MCF 10A (cell line): ENCODE measurements at regions not wholly inside any gene's neighbourhood (a gene's known extent, or its start where the extent isn't known, plus 50 kb on each side); places are given as distances from the start of the nearest gene placed in this dataset.

Experiments
- BruUV-seq: library from RNA; stranded (reverse); fragments of 400-500 nt; replicated peaks from 2 replicates; lab custom pipeline; 2021; lab: Mats Ljungman, UMichigan
- CTCF ChIA-PET: fragments of 300-600 bp; sonication (Branson Sonifier 250); formaldehyde crosslinking; extraction: SDS; loops from one replicate; lab custom pipeline; 2021; ENCODE audit warnings: antibody characterized with exemption, inconsistent platforms; lab: Yijun Ruan, JAX
- POLR2A ChIA-PET: fragments of 300-600, 350-650 bp; sonication (Branson Sonifier 250); formaldehyde crosslinking; extraction: SDS; loops from one replicate; lab custom pipeline; 2020; ENCODE audit warnings: antibody characterized with exemption, inconsistent platforms; lab: Yijun Ruan, JAX
- DNase-seq: peaks from one replicate; pipeline ENCODE4 v3.0.0-alpha.2; 2018; ENCODE audit not compliant: unreplicated experiment
- H3K27ac Mint-ChIP-seq: one replicate; pipeline ENCODE4 v1.8.0; 2022; ENCODE audit warnings: mild to moderate bottlenecking, low read depth, mixed read lengths; ENCODE audit not compliant: unreplicated experiment
- H3K27me3 Mint-ChIP-seq: one replicate; pipeline ENCODE4 v1.8.0; 2022; ENCODE audit warnings: mixed read lengths; ENCODE audit not compliant: insufficient read depth, unreplicated experiment
- H3K36me3 Mint-ChIP-seq: one replicate; pipeline ENCODE4 v1.8.0; 2022; ENCODE audit warnings: mild to moderate bottlenecking, moderate library complexity, mixed read lengths; ENCODE audit not compliant: insufficient read depth, unreplicated experiment
- H3K4me1 Mint-ChIP-seq: one replicate; pipeline ENCODE4 v1.8.0; 2022; ENCODE audit warnings: mixed read lengths; ENCODE audit not compliant: insufficient read depth, unreplicated experiment
- H3K4me3 Mint-ChIP-seq: one replicate; pipeline ENCODE4 v1.8.0; 2022; ENCODE audit warnings: mild to moderate bottlenecking, moderate library complexity, mixed read lengths; ENCODE audit not compliant: unreplicated experiment
- H3K9me3 Mint-ChIP-seq: one replicate; pipeline ENCODE4 v1.8.0; 2022; ENCODE audit warnings: mixed read lengths; ENCODE audit not compliant: unreplicated experiment
- CTCF ChIP-seq: fragments of 200-600 bp; IDR thresholded peaks from one replicate; pipeline ENCODE4 v1.8.0; 2022; ENCODE audit warnings: antibody characterized with exemption, mild to moderate bottlenecking; ENCODE audit not compliant: unreplicated experiment
- intact Hi-C: fragments of 100-400 bp; cut with micrococcal nuclease; formaldehyde crosslinking; loops from 2 replicates; pipeline ENCODE4 v1.14.1; 2022

GRCh38 chr15:70345251-70346019, 247.7 kb upstream of the TLE3 start:
- H3K27me3 Mint-ChIP-seq: no peaks in the 10 kb centered on the region
- H3K9me3 Mint-ChIP-seq: no peaks in the 10 kb centered on the region
- no peak for DNase-seq
- no TSS peak for BruUV-seq
- TF ChIP-seq CTCF: no peak
- intact Hi-C loops: no loop called here
- H3K4me3 Mint-ChIP-seq: no peak overlapping the region
- ChIA-PET CTCF (no interaction called here), POLR2A (no interaction called here)
- no peak overlapping the region for H3K27ac Mint-ChIP-seq
- peaks cover 18% of the 10 kb centered on the region for H3K4me1 Mint-ChIP-seq
- no peaks in the 10 kb centered on the region for H3K36me3 Mint-ChIP-seq

GRCh38 chr15:70344666-70345065, 246.9 kb upstream of the TLE3 start:
- TF ChIP-seq CTCF: no peak
- H3K9me3 Mint-ChIP-seq: no peaks in the 10 kb centered on the region
- no peak overlapping the region for H3K27ac Mint-ChIP-seq
- H3K27me3 Mint-ChIP-seq: no peaks in the 10 kb centered on the region
- no peaks in the 10 kb centered on the region for H3K36me3 Mint-ChIP-seq
- intact Hi-C loops: no loop called here
- no peak overlapping the region for H3K4me3 Mint-ChIP-seq
- ChIA-PET CTCF (no interaction called here), POLR2A (interaction anchor here (0.9 kb wide), 1 partner anchor 9 kb away, joined by 3 read pairs; no protein-coding TSS in a partner anchor)
- no TSS peak for BruUV-seq
- no peak for DNase-seq
- H3K4me1 Mint-ChIP-seq: peaks cover 18% of the 10 kb centered on the region

GRCh38 chr15:70343961-70344621, 246.4 kb upstream of the TLE3 start:
- ChIA-PET POLR2A (interaction anchor here (0.9 kb wide), 1 partner anchor 9 kb away, joined by 3 read pairs; no protein-coding TSS in a partner anchor), CTCF (no interaction called here)
- Mint-ChIP-seq H3K27me3 (no peaks in the 10 kb centered on the region), H3K4me3 (no peak overlapping the region), H3K27ac (no peak overlapping the region), H3K4me1 (peaks cover 13% of the 10 kb centered on the region), H3K36me3 (no peaks in the 10 kb centered on the region), H3K9me3 (no peaks in the 10 kb centered on the region)
- no peak for TF ChIP-seq CTCF
- intact Hi-C loops: no loop called here
- BruUV-seq: no TSS peak
- DNase-seq: no peak
